Right atrium auricular region (tissue), 2 donors: ENCODE measurements at regions not wholly inside any gene's neighbourhood (a gene's known extent, or its start where the extent isn't known, plus 50 kb on each side); places are given as distances from the start of the nearest gene placed in this dataset.

Source experiments
- DNase-seq: peaks from one replicate; pipeline ENCODE4 v3.0.0-alpha.2; 2019; ENCODE audit warnings: low spot score
- H3K27ac ChIP-seq, 2 donors: fragments of 200-600 bp; sonication (generic); 1 replicate in 1 of 2; 2 replicates in 1 of 2; pipeline ENCODE4 v1.5.1; 2016 to 2019
- H3K27me3 ChIP-seq, 2 donors: fragments of 200-600 bp; sonication (generic); one replicate each; pipeline versions ENCODE4 v1.5.1 to v1.6.0; 2017 to 2019
- H3K36me3 ChIP-seq: fragments of 200-600 bp; sonication (generic); one replicate; pipeline ENCODE4 v1.5.1; 2016
- H3K4me1 ChIP-seq, 2 donors: fragments of 200-600 bp; sonication (generic); one replicate each; pipeline versions ENCODE4 v1.5.1 to v1.6.0; 2017 to 2019
- H3K4me3 ChIP-seq, 2 donors: fragments of 200-600 bp; sonication (generic); 1 replicate in 1 of 2; 2 replicates in 1 of 2; pipeline ENCODE4 v1.5.1; 2017 to 2019; ENCODE audit warnings: mild to moderate bottlenecking in 1 of 2, moderate library complexity in 1 of 2
- H3K9me3 ChIP-seq, 2 donors: fragments of 200-600 bp; sonication (generic); one replicate each; pipeline ENCODE4 v1.5.1; 2019
- TF ChIP-seq, protein P1 (sequence below), 2 donors: fragments of 200-600 bp; sonication (generic); IDR thresholded peaks; one replicate each; pipeline ENCODE4 v1.5.1; 2019; ENCODE audit warnings: antibody characterized with exemption in 2 of 2

- Histone ChIP-seq H3K27me3 (no peaks in the 10 kb centered on the region), H3K36me3 (no peaks in the 10 kb centered on the region), H3K4me1 (no peaks in the 10 kb centered on the region), H3K9me3 (no peaks in the 10 kb centered on the region), H3K4me3 (no peak overlapping the region), H3K27ac (no peak overlapping the region)
- TF ChIP-seq, protein P1, sequence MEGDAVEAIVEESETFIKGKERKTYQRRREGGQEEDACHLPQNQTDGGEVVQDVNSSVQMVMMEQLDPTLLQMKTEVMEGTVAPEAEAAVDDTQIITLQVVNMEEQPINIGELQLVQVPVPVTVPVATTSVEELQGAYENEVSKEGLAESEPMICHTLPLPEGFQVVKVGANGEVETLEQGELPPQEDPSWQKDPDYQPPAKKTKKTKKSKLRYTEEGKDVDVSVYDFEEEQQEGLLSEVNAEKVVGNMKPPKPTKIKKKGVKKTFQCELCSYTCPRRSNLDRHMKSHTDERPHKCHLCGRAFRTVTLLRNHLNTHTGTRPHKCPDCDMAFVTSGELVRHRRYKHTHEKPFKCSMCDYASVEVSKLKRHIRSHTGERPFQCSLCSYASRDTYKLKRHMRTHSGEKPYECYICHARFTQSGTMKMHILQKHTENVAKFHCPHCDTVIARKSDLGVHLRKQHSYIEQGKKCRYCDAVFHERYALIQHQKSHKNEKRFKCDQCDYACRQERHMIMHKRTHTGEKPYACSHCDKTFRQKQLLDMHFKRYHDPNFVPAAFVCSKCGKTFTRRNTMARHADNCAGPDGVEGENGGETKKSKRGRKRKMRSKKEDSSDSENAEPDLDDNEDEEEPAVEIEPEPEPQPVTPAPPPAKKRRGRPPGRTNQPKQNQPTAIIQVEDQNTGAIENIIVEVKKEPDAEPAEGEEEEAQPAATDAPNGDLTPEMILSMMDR (IDR thresholded peaks at IDR 0.05) = no peak
- DNase-seq = peak; percentile 32
These were observed 553.0 kb downstream of the PTPRU start for GRCh38 chr1:29789221-29789909.

DNA sequence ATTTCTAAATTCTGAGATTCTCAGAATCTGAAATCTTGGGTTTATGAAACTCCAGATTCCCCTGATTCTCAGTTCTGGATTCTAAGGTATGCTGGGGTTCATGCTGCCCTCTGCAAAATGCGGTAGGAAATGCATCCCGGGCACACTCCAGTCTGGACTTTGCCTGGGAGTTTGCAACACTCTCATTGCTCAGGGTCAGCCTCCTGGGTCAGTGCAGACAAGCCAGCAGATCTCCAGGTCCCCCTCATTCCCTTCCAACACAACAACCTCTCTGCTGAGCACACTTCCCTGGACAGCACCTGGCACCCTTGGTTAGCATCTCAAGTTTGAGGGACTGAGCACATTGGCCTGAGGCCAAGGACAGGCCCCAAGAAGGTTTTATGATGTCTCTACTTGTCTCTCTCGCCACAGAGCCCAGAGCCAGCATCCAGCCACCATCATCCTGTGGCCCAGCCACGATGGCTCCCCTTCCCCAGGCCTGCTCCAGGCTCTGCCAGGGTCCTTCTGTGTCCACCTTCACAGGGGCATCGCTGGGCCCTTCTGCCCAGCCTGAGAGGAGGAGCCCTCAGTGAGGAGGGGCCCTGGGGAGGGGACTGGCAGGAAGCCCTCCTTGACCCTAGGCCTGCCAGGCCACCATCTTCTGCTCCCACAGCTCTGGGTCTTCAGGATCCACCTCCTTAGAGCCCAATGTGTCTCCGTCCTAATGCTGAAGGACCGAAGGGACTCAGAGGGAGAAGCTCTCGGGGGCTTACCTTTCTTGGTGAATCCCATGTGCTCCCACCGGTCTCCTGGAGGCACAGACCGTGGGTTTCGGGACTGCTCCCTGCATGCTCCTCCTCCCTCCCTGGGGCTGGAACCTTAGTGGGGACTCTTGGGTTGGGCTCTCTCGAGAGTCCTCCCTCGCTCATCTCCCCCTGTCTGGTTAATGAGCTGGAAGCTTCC is 550.7 kb downstream of the PTPRU start:
- Histone ChIP-seq H3K4me3 (no peak overlapping the region), H3K27ac (no peak overlapping the region), H3K4me1 (no peaks in the 10 kb centered on the region), H3K36me3 (no peaks in the 10 kb centered on the region), H3K9me3 (no peaks in the 10 kb centered on the region), H3K27me3 (no peaks in the 10 kb centered on the region)
- peak; percentile 49 for DNase-seq
- TF ChIP-seq, protein P1 (IDR thresholded peaks at IDR 0.05) = no peak

DNA sequence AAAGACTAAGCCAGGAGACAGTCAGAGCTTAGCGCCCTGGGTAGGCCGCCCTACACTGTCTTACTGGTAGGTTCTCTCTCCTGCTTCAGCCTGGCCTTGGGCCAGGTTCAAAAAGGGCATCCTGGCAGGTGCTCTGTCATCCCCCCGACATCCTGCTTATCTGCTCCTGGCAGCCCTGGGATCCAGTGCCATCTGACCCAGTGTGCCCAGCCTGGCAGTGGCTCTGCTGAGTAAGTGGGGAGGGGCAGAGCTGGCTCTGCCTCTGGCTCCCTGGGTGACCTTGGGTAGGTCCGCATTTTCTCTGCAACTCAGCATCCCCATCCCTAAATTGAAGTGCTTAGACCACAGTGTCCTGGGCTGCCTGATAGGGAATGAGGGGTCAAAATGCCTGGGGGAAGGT is 549.9 kb downstream of the PTPRU start:
- Histone ChIP-seq H3K27ac (no peak overlapping the region), H3K9me3 (no peaks in the 10 kb centered on the region), H3K27me3 (no peaks in the 10 kb centered on the region), H3K4me1 (no peaks in the 10 kb centered on the region), H3K4me3 (no peak overlapping the region), H3K36me3 (no peaks in the 10 kb centered on the region)
- TF ChIP-seq, protein P1 (IDR thresholded peaks at IDR 0.05) = no peak
- peak; percentile 9 for DNase-seq

GRCh38 chr1:29785554-29785953 is 549.2 kb downstream of the PTPRU start:
- TF ChIP-seq, protein P1 (IDR thresholded peaks at IDR 0.05) = no peak
- no peak overlapping the region for H3K4me3 ChIP-seq
- H3K4me1 ChIP-seq = no peaks in the 10 kb centered on the region
- no peak overlapping the region for H3K27ac ChIP-seq
- no peaks in the 10 kb centered on the region for H3K9me3 ChIP-seq
- peak; percentile 43 for DNase-seq
- H3K27me3 ChIP-seq = no peaks in the 10 kb centered on the region
- H3K36me3 ChIP-seq = no peaks in the 10 kb centered on the region

DNA sequence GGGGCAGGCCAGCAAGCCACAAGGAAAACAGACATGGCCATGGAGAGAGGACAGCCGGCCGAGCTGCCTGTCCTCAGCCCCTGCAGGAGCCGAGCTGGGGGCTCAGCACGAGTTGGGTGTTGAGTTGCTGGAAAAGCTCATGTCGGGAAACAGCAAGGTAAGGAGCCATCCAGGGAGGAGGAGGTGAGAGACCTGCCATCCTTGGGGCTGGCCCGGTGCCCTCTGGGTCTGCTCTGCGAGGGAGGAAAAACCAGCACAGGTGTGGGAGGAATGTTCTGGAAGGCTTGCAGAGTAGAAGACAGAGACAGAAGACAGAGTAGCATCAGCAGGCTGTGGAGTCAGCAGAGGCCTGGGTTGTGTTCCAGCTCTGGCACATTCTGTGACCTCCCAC is 548.8 kb downstream of the PTPRU start:
- Histone ChIP-seq H3K36me3 (no peaks in the 10 kb centered on the region), H3K9me3 (no peaks in the 10 kb centered on the region), H3K27ac (no peak overlapping the region), H3K4me3 (no peak overlapping the region), H3K4me1 (no peaks in the 10 kb centered on the region), H3K27me3 (no peaks in the 10 kb centered on the region)
- peak; percentile 36 for DNase-seq
- TF ChIP-seq, protein P1 (IDR thresholded peaks at IDR 0.05) = no peak
